ENCODE measurements at regions not wholly inside any gene's neighbourhood (a gene's known extent, or its start where the extent isn't known, plus 50 kb on each side); places are given as distances from the start of the nearest gene placed in this dataset.
"Not testable (repeated sequence)": the region's sequence is repeated elsewhere in the genome, so short reads cannot be mapped to it uniquely, and the experiment has no call there.

GRCh38 chr2:217622205-217623060 is 380.4 kb downstream of the TNS1 start:
- DNase-seq = peak; percentile 76

DNA sequence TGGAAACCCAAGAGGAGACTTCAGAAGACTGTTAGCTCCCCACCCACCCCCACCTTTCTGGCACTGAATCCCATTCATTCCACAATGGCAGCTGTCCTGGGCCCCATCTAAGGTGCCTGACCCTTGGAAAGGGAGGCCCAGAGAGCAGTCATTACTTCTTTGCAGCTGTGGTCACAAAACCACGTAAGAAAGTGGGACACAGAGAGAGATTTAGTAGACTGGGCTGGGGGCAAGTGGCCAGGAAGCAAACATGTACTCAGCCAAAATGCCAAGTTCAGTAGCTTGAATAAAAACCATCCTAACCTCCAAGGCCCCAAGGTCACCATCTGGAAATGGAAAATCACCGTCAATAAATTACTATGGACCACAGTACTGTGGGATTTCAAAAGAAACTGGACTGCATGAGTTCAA is 381.4 kb downstream of the TNS1 start:
- no peak for DNase-seq

GRCh38 chr2:217618744-217619143 is 384.1 kb downstream of the TNS1 start:
- no peak for DNase-seq

- no peak for DNase-seq
Measured at GRCh38 chr2:217617616-217618022, 385.2 kb downstream of the TNS1 start.

DNA sequence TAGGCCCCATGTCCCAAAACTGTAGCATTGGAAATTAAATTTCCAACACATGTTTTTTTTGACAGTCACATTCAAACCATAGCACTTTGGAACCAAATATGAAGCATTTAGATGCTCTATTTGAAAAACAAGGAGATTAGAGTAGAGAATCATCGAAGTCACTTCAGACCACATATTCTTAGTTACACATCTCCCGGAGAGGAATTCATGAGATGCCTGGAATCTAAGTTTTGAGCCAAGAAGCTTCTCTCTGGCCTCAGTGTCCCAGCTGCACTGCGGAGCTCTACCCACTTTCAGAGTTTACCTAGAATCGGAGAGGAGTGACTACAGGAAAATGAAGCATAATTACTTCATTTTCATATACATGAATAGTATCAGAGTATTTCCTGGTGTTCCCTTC is 385.9 kb downstream of the TNS1 start:
- no peak for DNase-seq

GRCh38 chr2:217615171-217615570 is 387.6 kb downstream of the TNS1 start:
- DNase-seq = no peak

- DNase-seq = no peak
Measured at GRCh38 chr2:217614498-217614897, 388.3 kb downstream of the TNS1 start.

DNA sequence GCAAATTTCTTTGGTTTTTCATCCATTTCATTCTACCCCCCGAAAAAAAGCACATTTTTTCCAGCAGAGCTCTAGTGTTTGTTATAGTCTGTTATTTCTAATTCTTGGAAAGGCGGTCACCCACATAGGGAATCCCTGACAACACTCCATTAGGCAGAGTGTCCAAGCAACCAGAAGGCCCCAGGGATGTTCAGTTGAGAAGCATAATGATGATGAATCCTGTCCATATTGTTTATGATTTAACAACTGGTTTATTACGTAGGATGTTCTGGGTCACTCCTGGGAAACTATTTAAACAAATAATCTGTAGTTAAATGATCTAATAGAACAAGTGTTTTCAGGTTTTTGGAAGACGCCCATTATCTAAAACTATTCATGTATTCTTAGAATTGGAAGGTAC is 388.7 kb downstream of the TNS1 start:
- DNase-seq = peak; percentile 74

- DNase-seq = no peak
Measured at GRCh38 chr2:217612920-217613319, 389.9 kb downstream of the TNS1 start.

DNA sequence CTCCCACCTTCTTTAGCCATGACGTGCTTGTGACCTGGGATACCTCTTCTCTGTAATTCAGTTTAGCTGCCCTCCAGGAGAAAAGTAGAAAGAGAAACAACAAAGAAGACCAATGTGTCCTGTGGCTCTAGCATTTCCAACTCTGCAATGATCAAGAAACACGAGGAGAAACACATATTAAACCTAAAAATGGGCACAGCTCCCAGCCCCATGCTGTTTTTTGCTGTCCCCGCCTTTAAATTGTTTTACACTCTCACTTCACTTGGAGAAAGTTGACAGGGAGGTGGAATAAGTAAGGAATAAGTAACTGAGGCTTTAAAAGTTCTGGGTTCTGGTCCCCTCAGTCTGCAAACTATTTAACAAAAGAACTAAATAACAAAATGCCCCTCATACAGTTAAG is 390.6 kb downstream of the TNS1 start:
- DNase-seq = no peak

DNA sequence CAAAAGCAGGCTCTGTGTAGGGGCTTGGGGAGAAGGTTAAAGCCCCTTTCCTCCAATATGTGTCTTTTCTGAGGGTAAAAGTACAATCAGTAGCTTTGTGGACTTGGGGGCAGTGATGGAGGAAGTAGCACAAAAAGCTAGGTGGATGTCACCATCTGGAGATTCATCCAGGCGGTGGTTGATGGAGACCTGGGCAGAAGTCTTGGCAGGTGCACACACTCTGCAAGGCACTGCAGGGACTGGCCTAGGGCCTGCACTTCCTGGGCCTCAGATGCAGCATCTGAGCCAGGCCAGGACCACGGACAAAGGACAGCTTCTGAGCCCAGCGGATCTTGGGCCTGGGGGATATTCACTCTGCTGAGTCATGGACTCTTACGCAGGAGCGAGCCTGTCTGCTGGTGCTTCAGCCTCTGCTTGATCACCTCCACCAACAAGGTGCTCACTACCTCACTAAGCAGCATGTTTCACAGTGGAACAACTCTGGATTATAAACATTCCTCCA is 391.1 kb downstream of the TNS1 start:
- DNase-seq = no peak

GRCh38 chr2:217611056-217611455 is 391.7 kb downstream of the TNS1 start:
- DNase-seq = no peak

DNA sequence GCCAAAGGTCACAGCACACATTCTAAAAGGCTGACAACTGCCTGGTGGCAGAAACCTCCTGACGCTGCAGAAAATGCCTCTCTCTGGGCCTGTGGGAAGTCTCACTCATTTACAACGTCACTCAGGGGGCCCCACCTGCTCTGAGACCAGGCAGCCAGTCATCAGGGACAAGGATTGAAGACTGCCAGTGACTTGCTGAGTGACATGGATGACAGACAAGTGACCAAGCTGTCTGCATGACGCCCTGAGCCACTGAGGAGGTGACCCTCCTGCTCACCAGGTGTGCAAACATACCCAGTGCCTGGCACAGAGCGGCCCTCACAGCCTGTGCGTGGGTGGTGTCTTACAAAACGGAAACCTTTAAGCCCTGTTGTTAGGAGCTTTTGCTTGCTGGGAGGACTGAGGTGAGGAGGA is 392.4 kb downstream of the TNS1 start:
- no peak for DNase-seq

GRCh38 chr2:217609952-217610351 is 392.8 kb downstream of the TNS1 start:
- DNase-seq = no peak

GRCh38 chr2:217606296-217606695 is 396.5 kb downstream of the TNS1 start:
- DNase-seq = no peak

DNA sequence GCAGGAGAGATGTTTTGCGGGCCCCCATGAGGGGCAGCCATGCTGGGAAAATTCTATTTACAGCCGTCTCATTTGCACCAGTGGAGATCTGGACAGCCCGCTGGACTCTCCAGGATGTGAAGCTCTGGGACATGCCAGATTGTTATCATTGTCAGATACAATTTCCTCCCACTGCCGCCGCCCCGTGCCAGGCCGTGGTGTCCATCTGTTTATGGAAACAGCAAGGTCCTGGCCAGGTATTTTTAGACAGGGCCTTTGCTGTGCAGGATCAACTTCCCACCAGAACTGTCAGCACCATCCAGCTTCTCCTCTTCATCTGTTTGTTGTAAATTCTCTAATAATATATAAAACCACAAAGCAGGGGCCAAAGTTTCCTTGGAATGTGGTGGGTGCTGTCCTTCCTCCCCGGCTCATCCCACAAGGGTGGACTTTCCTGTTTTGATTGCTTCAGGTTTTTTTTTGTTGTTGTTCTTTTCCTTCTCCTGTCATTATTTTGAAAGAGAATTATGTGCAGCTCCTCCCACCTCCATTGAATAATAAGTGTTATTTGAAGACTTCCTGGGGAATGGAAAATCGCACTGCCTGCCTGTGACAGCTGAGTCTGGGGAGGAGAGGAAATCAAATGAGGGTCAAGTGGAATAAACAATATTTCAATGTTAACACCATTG is 398.1 kb downstream of the TNS1 start:
- peak; percentile 52 for DNase-seq

DNA sequence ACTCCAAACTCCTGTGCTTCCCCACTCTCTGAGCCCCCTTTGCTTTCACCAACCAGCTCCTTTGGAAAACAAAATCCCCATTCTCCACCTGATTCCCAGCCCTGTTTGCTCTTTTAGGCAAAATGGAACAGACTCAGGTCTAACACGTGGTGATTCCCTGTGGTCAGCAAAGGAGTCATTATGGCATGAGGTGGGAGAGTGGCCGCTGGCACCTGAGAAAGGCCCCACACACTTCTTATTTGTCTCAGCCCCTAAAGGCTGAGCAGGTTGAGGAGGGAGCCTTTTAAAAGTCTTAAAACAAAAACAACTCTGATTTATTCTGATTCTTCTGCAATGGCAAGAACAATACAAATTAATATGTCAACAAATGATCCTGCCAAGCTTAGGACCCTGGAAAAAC is 401.2 kb downstream of the TNS1 start:
- DNase-seq = no peak

- no peak for DNase-seq
Measured at GRCh38 chr2:217599906-217600305, 402.9 kb downstream of the TNS1 start.

- no peak for DNase-seq
Measured at GRCh38 chr2:217597681-217598080, 405.1 kb downstream of the TNS1 start.

DNA sequence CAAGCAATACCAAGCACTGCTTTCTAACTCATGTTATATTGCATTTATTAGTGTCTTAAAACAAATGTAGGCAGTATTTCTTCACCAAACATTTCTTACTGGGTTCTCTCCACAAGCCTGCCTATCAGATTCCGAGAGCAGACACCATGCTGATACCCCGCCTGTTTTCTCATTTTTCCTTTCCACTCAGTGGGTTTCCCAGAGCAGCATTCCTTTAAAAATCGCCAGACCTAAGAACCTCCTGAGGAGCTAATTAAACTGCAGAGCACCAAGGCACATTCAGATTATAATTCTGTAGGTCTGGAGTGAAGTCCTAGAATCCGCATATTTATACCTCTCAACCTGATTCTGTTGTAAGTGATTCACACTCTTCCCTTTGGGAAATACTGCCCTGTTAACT is 405.6 kb downstream of the TNS1 start:
- no peak for DNase-seq

DNA sequence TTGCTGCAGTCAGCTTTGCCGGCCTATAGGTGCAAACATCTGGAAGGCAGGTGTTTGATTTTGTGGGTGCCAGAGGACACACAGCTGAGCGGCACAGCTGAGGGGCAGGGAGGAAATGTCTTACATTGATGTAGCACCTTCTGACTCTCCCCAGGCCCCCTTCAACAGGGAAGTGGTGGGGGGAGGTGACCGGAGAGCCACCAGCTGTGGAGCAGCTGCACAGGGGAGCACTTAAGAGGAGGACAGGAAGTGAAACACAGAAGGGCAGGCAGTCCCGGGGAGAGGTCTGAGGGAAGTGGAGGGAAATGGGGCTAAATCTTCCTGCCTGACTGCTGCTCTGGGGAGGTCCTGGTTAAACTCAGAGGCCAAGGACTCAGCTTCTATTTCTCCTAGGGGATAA is 409.1 kb downstream of the TNS1 start:
- no peak for DNase-seq

DNA sequence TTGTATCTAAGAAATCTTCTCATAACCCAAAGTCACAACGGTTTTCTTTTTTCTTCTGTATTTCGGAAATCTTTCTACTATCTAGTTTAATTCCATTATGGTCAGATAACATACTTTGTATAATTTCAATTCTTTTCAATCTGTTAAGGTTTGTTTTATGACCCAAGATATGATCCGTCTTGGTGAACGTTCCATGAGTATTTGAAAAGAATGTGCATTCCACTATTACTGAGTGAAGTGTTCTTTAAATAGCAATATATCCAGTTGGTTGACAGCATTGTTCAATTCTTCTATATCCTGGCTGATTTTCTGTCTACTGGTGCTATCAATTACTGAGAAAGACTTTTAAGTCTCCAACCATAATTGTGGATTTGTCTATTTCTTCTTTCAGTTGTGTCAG is 414.5 kb downstream of the TNS1 start:
- no peak for DNase-seq

DNA sequence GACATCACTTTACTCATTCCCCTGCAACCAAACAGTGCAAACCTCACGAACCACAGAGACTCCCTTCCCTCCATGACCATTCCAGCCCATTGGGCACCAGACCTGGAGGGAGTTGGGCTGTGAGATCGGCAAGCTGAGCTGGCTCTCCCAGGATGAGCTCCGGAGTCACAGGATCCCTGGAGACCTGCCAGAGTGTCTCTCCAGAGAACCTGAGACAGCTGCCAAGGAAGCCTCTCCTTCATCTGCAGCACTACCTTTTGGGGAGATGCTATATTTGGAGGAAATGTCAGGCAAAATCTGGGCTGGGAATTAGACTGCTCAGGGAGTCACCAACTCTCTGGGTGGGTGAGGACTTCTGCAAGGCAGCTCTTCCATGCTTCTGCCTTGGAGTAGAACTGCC is 417.4 kb downstream of the TNS1 start:
- DNase-seq = no peak

DNA sequence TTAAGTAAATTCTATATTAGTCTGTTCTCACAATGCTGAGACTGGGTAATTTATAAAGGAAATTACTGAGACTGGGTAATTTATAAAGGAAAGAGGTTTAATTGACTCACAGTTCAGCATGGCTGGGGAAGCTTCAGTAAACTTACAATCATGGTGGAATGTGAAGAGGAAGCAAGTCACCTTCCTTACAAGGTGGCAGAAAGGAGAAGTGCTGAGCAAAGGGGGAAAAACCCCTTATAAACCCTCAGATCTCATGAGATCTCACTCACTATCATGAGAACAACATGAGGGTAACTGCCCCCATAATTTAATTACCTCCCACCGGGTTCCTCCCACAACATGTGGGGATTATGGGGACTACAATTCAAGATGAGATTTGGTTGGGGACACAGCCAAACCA is 422.4 kb downstream of the TNS1 start:
- not testable (repeated sequence) for DNase-seq
